ENCODE measurements at regions not wholly inside any gene's neighbourhood (a gene's known extent, or its start where the extent isn't known, plus 50 kb on each side); places are given as distances from the start of the nearest gene placed in this dataset.
"Not testable (repeated sequence)": the region's sequence is repeated elsewhere in the genome, so short reads cannot be mapped to it uniquely, and the experiment has no call there.

DNA sequence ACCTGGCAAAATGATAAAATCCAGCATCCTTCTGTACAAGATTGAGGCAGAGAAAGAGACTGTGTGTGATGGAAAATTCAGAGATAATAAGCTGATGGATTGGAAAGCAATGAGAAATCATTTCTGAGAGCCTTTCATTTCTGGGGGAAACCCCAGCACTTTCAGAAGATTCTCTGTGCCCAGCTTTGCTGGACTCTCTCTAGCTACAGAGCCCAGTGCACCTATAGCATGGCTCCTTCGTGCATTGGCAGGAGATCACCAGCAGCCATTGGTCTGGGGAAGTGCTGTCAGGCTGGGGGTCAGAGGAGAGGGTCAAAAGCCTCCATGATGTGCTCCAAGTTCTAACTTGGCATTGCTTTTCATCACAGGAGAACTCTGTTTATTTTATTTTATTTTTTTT is 259.9 kb downstream of the SOX9 start:
- WGBS, result 68% methylated on average over 1 of the region's 1 CpG
- H3K4me1 ChIP-seq (ENCODE audit: control insufficient read depth in 2 of 2, insufficient read depth in 2 of 2, low read length in 2 of 2), result no peaks in the 10 kb centered on the region
- H3K27me3 ChIP-seq (ENCODE audit: control insufficient read depth in 2 of 2, insufficient read depth in 1 of 2, low read length in 1 of 2), result no peaks in the 10 kb centered on the region
- H3K36me3 ChIP-seq (ENCODE audit: control insufficient read depth in 2 of 2, insufficient read depth in 2 of 2, low read length in 1 of 2), result no peaks in the 10 kb centered on the region
- H3K27ac ChIP-seq (ENCODE audit: low read depth in 1 of 2, low read length in 1 of 2), result no peak overlapping the region
- no peaks in the 10 kb centered on the region for H3K9me3 ChIP-seq (ENCODE audit: control insufficient read depth in 2 of 2, insufficient read depth in 1 of 2, low read length in 1 of 2)
- H3K4me3 ChIP-seq (ENCODE audit: low read length in 2 of 2), result no peak overlapping the region
- DNase-seq (ENCODE audit: low read depth in 6 of 9, low spot score in 9 of 9), result no peak

DNA sequence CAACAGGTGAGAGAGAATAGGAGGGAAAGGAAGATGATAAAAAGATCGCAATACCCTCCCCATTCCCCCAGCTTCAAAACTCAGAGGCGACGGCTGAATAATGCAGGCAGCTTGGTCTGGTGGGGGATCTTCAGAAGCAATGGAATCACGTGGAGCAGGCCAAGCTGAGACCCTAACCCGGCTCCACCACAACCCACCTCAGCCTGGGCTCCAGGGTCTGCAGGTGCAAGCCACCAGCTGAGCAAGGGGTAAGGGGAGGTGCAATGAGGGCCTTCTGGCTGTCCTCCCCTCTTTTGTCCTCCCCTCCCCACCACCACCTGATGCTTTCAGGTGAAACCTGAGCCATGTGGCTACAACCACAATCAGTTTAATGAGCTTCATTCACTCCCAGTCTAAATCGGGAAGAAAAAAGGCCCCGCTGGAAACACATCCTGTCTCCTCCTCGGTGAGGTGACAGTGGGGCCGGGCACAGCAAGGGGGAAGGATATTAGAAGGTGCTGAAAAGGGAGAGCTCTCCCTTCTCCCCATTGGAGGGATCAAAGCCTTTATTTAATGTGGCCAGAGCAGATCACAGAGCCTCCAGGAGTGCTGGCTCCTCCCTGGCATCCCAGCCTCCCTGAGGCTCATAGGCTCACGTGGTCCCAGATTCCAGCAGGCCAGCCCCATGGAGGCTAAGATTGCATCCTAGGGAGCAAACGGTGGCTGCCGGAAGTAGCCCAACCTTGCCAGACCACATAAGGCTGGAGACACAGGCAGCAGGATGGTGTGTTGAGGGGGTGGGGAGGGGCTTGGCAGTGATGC is 261.0 kb downstream of the SOX9 start:
- H3K4me3 ChIP-seq (ENCODE audit: low read length in 2 of 2), result no peak overlapping the region
- no peaks in the 10 kb centered on the region for H3K4me1 ChIP-seq (ENCODE audit: control insufficient read depth in 2 of 2, insufficient read depth in 2 of 2, low read length in 2 of 2)
- 63% methylated on average over 12 of the region's 12 CpGs for WGBS
- H3K9me3 ChIP-seq (ENCODE audit: control insufficient read depth in 2 of 2, insufficient read depth in 1 of 2, low read length in 1 of 2), result no peaks in the 10 kb centered on the region
- no peak overlapping the region for H3K27ac ChIP-seq (ENCODE audit: low read depth in 1 of 2, low read length in 1 of 2)
- H3K27me3 ChIP-seq (ENCODE audit: control insufficient read depth in 2 of 2, insufficient read depth in 1 of 2, low read length in 1 of 2), result no peaks in the 10 kb centered on the region
- H3K36me3 ChIP-seq (ENCODE audit: control insufficient read depth in 2 of 2, insufficient read depth in 2 of 2, low read length in 1 of 2), result no peaks in the 10 kb centered on the region
- DNase-seq (ENCODE audit: low read depth in 6 of 9, low spot score in 9 of 9), result no peak

GRCh38 chr17:72382971-72383722 is 262.3 kb downstream of the SOX9 start:
- no peak for DNase-seq (ENCODE audit: low read depth in 6 of 9, low spot score in 9 of 9)
- H3K4me3 ChIP-seq (ENCODE audit: low read length in 2 of 2), result no peak overlapping the region
- no peaks in the 10 kb centered on the region for H3K27me3 ChIP-seq (ENCODE audit: control insufficient read depth in 2 of 2, insufficient read depth in 1 of 2, low read length in 1 of 2)
- WGBS, result 45% methylated on average over 26 of the region's 26 CpGs
- H3K36me3 ChIP-seq (ENCODE audit: control insufficient read depth in 2 of 2, insufficient read depth in 2 of 2, low read length in 1 of 2), result no peaks in the 10 kb centered on the region
- H3K4me1 ChIP-seq (ENCODE audit: control insufficient read depth in 2 of 2, insufficient read depth in 2 of 2, low read length in 2 of 2), result no peaks in the 10 kb centered on the region
- no peak overlapping the region for H3K27ac ChIP-seq (ENCODE audit: low read depth in 1 of 2, low read length in 1 of 2)
- no peaks in the 10 kb centered on the region for H3K9me3 ChIP-seq (ENCODE audit: control insufficient read depth in 2 of 2, insufficient read depth in 1 of 2, low read length in 1 of 2)

DNA sequence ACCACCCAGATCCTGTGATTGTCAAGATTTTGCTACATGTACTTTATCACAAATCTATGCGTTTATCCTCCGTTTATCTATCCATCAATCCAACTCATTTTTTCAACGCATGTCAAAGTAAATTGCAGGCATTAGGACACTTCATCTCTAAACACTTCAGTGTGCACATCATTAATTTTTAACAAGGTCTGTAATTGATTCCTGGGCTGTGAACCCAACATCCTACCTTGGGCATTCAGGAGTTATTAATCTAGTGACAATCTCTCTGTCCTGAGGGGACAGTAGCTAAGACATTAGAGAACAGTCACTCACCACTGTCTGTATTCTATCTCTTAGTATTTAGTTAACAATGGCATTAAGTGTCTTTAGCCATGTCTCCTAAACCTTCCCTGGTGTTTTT is 264.7 kb downstream of the SOX9 start:
- Histone ChIP-seq H3K4me3 (ENCODE audit: low read length in 2 of 2) (no peak overlapping the region), H3K36me3 (ENCODE audit: control insufficient read depth in 2 of 2, insufficient read depth in 2 of 2, low read length in 1 of 2) (no peaks in the 10 kb centered on the region), H3K27me3 (ENCODE audit: control insufficient read depth in 2 of 2, insufficient read depth in 1 of 2, low read length in 1 of 2) (no peaks in the 10 kb centered on the region), H3K27ac (ENCODE audit: low read depth in 1 of 2, low read length in 1 of 2) (no peak overlapping the region), H3K9me3 (ENCODE audit: control insufficient read depth in 2 of 2, insufficient read depth in 1 of 2, low read length in 1 of 2) (no peaks in the 10 kb centered on the region), H3K4me1 (ENCODE audit: control insufficient read depth in 2 of 2, insufficient read depth in 2 of 2, low read length in 2 of 2) (no peaks in the 10 kb centered on the region)
- 99% methylated on average over 3 of the region's 3 CpGs for WGBS
- DNase-seq (ENCODE audit: low read depth in 6 of 9, low spot score in 9 of 9), result no peak

- not testable (repeated sequence) for DNase-seq (ENCODE audit: low read depth in 6 of 9, low spot score in 9 of 9); H3K27ac ChIP-seq (ENCODE audit: low read depth in 1 of 2, low read length in 1 of 2); H3K4me3 ChIP-seq (ENCODE audit: low read length in 2 of 2); H3K4me1 ChIP-seq (ENCODE audit: control insufficient read depth in 2 of 2, insufficient read depth in 2 of 2, low read length in 2 of 2); H3K36me3 ChIP-seq (ENCODE audit: control insufficient read depth in 2 of 2, insufficient read depth in 2 of 2, low read length in 1 of 2); H3K9me3 ChIP-seq (ENCODE audit: control insufficient read depth in 2 of 2, insufficient read depth in 1 of 2, low read length in 1 of 2); H3K27me3 ChIP-seq (ENCODE audit: control insufficient read depth in 2 of 2, insufficient read depth in 1 of 2, low read length in 1 of 2)
- WGBS, result 95% methylated on average over 1 of the region's 1 CpG
Measured at GRCh38 chr17:72386173-72386572, 265.4 kb downstream of the SOX9 start.

- Histone ChIP-seq H3K27ac (ENCODE audit: low read depth in 1 of 2, low read length in 1 of 2) (no peak overlapping the region), H3K9me3 (ENCODE audit: control insufficient read depth in 2 of 2, insufficient read depth in 1 of 2, low read length in 1 of 2) (no peaks in the 10 kb centered on the region), H3K4me1 (ENCODE audit: control insufficient read depth in 2 of 2, insufficient read depth in 2 of 2, low read length in 2 of 2) (no peaks in the 10 kb centered on the region), H3K4me3 (ENCODE audit: low read length in 2 of 2) (no peak overlapping the region), H3K36me3 (ENCODE audit: control insufficient read depth in 2 of 2, insufficient read depth in 2 of 2, low read length in 1 of 2) (no peaks in the 10 kb centered on the region), H3K27me3 (ENCODE audit: control insufficient read depth in 2 of 2, insufficient read depth in 1 of 2, low read length in 1 of 2) (no peaks in the 10 kb centered on the region)
- no peak for DNase-seq (ENCODE audit: low read depth in 6 of 9, low spot score in 9 of 9)
- WGBS, result 83% methylated on average over 5 of the region's 5 CpGs
Measured at GRCh38 chr17:72386619-72387237, 265.9 kb downstream of the SOX9 start.

GRCh38 chr17:72387487-72387886 is 266.7 kb downstream of the SOX9 start:
- H3K36me3 ChIP-seq (ENCODE audit: control insufficient read depth in 2 of 2, insufficient read depth in 2 of 2, low read length in 1 of 2), result no peaks in the 10 kb centered on the region
- no peaks in the 10 kb centered on the region for H3K9me3 ChIP-seq (ENCODE audit: control insufficient read depth in 2 of 2, insufficient read depth in 1 of 2, low read length in 1 of 2)
- 77% methylated on average over 7 of the region's 7 CpGs for WGBS
- no peak overlapping the region for H3K4me3 ChIP-seq (ENCODE audit: low read length in 2 of 2)
- no peak overlapping the region for H3K27ac ChIP-seq (ENCODE audit: low read depth in 1 of 2, low read length in 1 of 2)
- no peaks in the 10 kb centered on the region for H3K27me3 ChIP-seq (ENCODE audit: control insufficient read depth in 2 of 2, insufficient read depth in 1 of 2, low read length in 1 of 2)
- DNase-seq (ENCODE audit: low read depth in 6 of 9, low spot score in 9 of 9), result no peak
- no peaks in the 10 kb centered on the region for H3K4me1 ChIP-seq (ENCODE audit: control insufficient read depth in 2 of 2, insufficient read depth in 2 of 2, low read length in 2 of 2)

DNA sequence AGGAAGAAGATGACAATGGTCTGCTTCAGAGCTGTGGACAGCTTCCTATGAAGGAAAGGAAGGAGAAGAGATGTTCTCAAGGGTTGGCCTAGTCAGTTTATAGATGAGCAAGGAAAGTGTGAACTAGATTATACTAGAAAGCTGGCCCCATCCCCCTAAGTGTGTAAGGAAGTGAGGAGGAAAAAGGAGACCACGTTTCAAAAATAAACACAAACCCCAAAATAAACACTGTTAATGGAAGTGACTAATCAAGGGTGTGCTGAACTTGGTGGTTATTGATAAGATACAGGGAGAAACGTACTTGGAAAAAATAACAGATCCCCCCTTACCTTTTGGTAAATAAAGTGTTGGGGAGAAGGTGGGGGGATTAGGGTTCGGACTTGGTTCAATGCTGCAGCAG is 267.1 kb downstream of the SOX9 start:
- Histone ChIP-seq H3K4me1 (ENCODE audit: control insufficient read depth in 2 of 2, insufficient read depth in 2 of 2, low read length in 2 of 2) (no peaks in the 10 kb centered on the region), H3K27me3 (ENCODE audit: control insufficient read depth in 2 of 2, insufficient read depth in 1 of 2, low read length in 1 of 2) (no peaks in the 10 kb centered on the region), H3K4me3 (ENCODE audit: low read length in 2 of 2) (no peak overlapping the region), H3K27ac (ENCODE audit: low read depth in 1 of 2, low read length in 1 of 2) (no peak overlapping the region), H3K36me3 (ENCODE audit: control insufficient read depth in 2 of 2, insufficient read depth in 2 of 2, low read length in 1 of 2) (no peaks in the 10 kb centered on the region), H3K9me3 (ENCODE audit: control insufficient read depth in 2 of 2, insufficient read depth in 1 of 2, low read length in 1 of 2) (no peaks in the 10 kb centered on the region)
- no peak for DNase-seq (ENCODE audit: low read depth in 6 of 9, low spot score in 9 of 9)
- WGBS, result 49% methylated on average over 3 of the region's 3 CpGs

GRCh38 chr17:72388765-72389473 is 268.1 kb downstream of the SOX9 start:
- WGBS, result 81% methylated on average over 10 of the region's 10 CpGs
- Histone ChIP-seq H3K4me3 (ENCODE audit: low read length in 2 of 2) (no peak overlapping the region), H3K27me3 (ENCODE audit: control insufficient read depth in 2 of 2, insufficient read depth in 1 of 2, low read length in 1 of 2) (no peaks in the 10 kb centered on the region), H3K9me3 (ENCODE audit: control insufficient read depth in 2 of 2, insufficient read depth in 1 of 2, low read length in 1 of 2) (no peaks in the 10 kb centered on the region), H3K4me1 (ENCODE audit: control insufficient read depth in 2 of 2, insufficient read depth in 2 of 2, low read length in 2 of 2) (no peaks in the 10 kb centered on the region), H3K36me3 (ENCODE audit: control insufficient read depth in 2 of 2, insufficient read depth in 2 of 2, low read length in 1 of 2) (no peaks in the 10 kb centered on the region), H3K27ac (ENCODE audit: low read depth in 1 of 2, low read length in 1 of 2) (no peak overlapping the region)
- DNase-seq (ENCODE audit: low read depth in 6 of 9, low spot score in 9 of 9), result no peak

Measured in thymus (tissue), 11 donors.